ENCODE measurements at regions not wholly inside any gene's neighbourhood (a gene's known extent, or its start where the extent isn't known, plus 50 kb on each side); places are given as distances from the start of the nearest gene placed in this dataset.

DNA sequence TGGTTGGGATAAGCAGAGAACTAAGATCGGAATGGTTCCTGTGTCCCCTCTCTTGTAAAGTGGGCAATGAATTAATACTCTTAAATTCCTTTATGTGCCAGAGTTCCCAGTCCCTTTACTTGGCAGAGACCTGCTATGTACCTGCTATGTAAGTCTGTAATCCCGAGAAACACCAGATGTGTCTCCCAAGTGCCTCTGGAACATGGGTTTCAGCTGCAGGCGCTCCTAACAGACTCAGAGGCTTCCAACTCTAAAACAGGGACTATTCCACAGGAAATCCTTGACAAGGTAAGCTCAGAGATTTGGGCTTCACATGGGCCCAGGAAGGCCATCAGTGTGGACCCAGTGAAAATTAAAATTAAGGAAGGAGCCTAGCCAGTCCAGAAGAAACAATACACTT lies 117.7 kb upstream of the PLCL2 start:
- TF ChIP-seq CTCF (conservative IDR thresholded peaks at IDR 0.05) (no peak), ZFX (IDR thresholded peaks at IDR 0.05) (no peak)
